NCI-H1436 (cell line): ENCODE measurements at regions not wholly inside any gene's neighbourhood (a gene's known extent, or its start where the extent isn't known, plus 50 kb on each side); places are given as distances from the start of the nearest gene placed in this dataset.

Source experiments
- DNase-seq: peaks from one replicate; lab custom pipeline; 2025; lab: John Stamatoyannopoulos, UW

- no peak for DNase-seq
Observed at GRCh38 chr1:30329802-30330557, 393.4 kb downstream of the MATN1 start.

- DNase-seq: no peak
Observed at GRCh38 chr1:30329263-30329753, 394.1 kb downstream of the MATN1 start.

GRCh38 chr1:30328401-30329262 lies 394.8 kb downstream of the MATN1 start:
- no peak for DNase-seq

- no peak for DNase-seq
Observed at GRCh38 chr1:30328100-30328370, 395.4 kb downstream of the MATN1 start.

GRCh38 chr1:30327370-30328099 lies 395.9 kb downstream of the MATN1 start:
- DNase-seq: no peak

- no peak for DNase-seq
Observed at GRCh38 chr1:30325999-30326398, 397.4 kb downstream of the MATN1 start.

- DNase-seq: no peak
Observed at GRCh38 chr1:30325085-30325935, 398.1 kb downstream of the MATN1 start.

GRCh38 chr1:30324251-30325084 lies 398.9 kb downstream of the MATN1 start:
- DNase-seq: no peak

GRCh38 chr1:30323841-30324240 lies 399.5 kb downstream of the MATN1 start:
- no peak for DNase-seq

GRCh38 chr1:30323352-30323751 lies 400.0 kb downstream of the MATN1 start:
- DNase-seq: no peak

- DNase-seq: no peak
Observed at GRCh38 chr1:30322859-30323257, 400.5 kb downstream of the MATN1 start.

- no peak for DNase-seq
Observed at GRCh38 chr1:30321996-30322858, 401.2 kb downstream of the MATN1 start.

- DNase-seq: peak; percentile 11
Observed at GRCh38 chr1:30321246-30321910, 402.0 kb downstream of the MATN1 start.

GRCh38 chr1:30320581-30320890 lies 402.8 kb downstream of the MATN1 start:
- DNase-seq: no peak

GRCh38 chr1:30319765-30320580 lies 403.4 kb downstream of the MATN1 start:
- no peak for DNase-seq

GRCh38 chr1:30318864-30319718 lies 404.3 kb downstream of the MATN1 start:
- no peak for DNase-seq

- DNase-seq: no peak
Observed at GRCh38 chr1:30318413-30318812, 405.0 kb downstream of the MATN1 start.

GRCh38 chr1:30317921-30318320 lies 405.5 kb downstream of the MATN1 start:
- no peak for DNase-seq
